ENCODE measurements at regions not wholly inside any gene's neighbourhood (a gene's known extent, or its start where the extent isn't known, plus 50 kb on each side); places are given as distances from the start of the nearest gene placed in this dataset.

DNA sequence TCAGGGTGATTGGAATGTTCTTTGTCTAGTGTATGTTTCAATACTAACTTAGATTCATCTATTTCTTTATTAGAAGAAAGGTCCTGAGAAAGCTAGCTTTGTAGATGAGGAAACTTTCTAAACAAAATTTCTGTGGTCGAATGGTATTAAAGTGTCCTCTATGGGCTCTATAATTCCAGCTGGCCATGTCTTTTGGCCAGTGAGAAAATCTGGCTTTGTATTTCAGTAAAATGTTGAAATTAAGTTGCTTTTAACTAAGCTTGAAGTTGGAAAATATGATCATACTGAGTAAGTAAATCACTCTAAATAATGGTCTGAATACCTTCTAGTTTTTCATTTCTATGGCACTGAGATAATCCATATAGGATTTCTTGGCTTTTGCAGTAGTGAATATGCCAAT is 148.8 kb downstream of the RDH14 start:
- H3K4me3 ChIP-seq (ENCODE audit: low read depth, low read length), result no peak overlapping the region
- no peak for TF ChIP-seq CTCF (IDR thresholded peaks at IDR 0.05; ENCODE audit: low read depth, low read length)

GRCh38 chr2:18410543-18410942 is 149.9 kb downstream of the RDH14 start:
- TF ChIP-seq CTCF (IDR thresholded peaks at IDR 0.05; ENCODE audit: low read depth, low read length), result no peak
- H3K4me3 ChIP-seq (ENCODE audit: low read depth, low read length), result no peak overlapping the region

DNA sequence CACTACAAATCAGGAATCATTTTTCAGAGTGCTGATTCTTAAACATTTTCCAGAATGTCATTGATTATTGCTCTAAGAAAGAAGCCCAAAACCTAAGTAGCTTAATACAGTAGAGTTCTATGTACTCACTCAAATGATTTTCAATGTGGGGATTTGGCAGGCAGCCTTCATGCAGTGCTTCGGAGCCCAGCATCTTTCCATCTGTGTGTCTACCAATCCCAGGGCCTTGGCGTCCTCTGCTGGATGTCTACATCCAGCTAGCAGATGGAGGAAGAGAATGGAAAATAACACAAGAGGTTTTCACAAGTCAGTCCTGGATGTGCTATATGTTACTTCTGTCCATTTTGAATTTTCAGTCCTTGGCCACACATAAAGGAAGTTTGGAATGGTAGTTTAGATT is 151.8 kb downstream of the RDH14 start:
- no peak for TF ChIP-seq CTCF (IDR thresholded peaks at IDR 0.05; ENCODE audit: low read depth, low read length)

DNA sequence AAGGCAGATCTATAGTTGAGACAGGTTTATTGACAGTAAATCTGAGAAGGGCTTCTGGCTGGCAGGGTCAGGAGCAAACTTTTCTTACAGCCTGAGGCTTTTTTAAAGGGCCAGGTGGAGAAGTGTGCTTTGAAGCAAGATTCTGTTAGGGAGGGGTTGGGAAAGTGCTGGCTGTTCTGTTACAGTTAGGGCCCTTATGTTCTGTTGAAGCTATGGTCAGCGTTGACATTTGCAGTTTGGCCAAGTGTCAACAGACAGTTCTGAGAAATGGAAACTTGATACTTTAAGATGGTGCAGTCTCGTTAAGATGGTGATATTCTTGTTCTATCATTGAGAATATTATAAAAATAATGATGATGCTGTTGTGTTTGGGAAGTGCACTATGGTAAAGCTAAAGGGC is 154.2 kb downstream of the RDH14 start:
- TF ChIP-seq CTCF (IDR thresholded peaks at IDR 0.05; ENCODE audit: low read depth, low read length), result no peak
- no peak overlapping the region for H3K4me3 ChIP-seq (ENCODE audit: low read depth, low read length)

More for the DNA sequence above, 151.8 kb downstream of the RDH14 start:
- no peak overlapping the region for H3K4me3 ChIP-seq (ENCODE audit: low read depth, low read length)

- H3K4me3 ChIP-seq (ENCODE audit: low read depth, low read length), result no peak overlapping the region
- TF ChIP-seq CTCF (IDR thresholded peaks at IDR 0.05; ENCODE audit: low read depth, low read length), result 0 out of 2 replicates have a peak, but pooled peaks have one; percentile 14
Measured at GRCh38 chr2:18404708-18405107, 155.7 kb downstream of the RDH14 start.

- no peak overlapping the region for H3K4me3 ChIP-seq (ENCODE audit: low read depth, low read length)
- TF ChIP-seq CTCF (IDR thresholded peaks at IDR 0.05; ENCODE audit: low read depth, low read length), result no peak
Measured at GRCh38 chr2:18403921-18404522, 156.4 kb downstream of the RDH14 start.

GRCh38 chr2:18402831-18403230 is 157.6 kb downstream of the RDH14 start:
- no peak for TF ChIP-seq CTCF (IDR thresholded peaks at IDR 0.05; ENCODE audit: low read depth, low read length)
- no peak overlapping the region for H3K4me3 ChIP-seq (ENCODE audit: low read depth, low read length)
